NCI-H146 treated with DMSO at 0.1 percent for 48 hours (cell line): ENCODE measurements at regions not wholly inside any gene's neighbourhood (a gene's known extent, or its start where the extent isn't known, plus 50 kb on each side); places are given as distances from the start of the nearest gene placed in this dataset.

Experiments
- DNase-seq: peaks from one replicate; lab custom pipeline; 2025; ENCODE audit not compliant: unreplicated experiment; lab: John Stamatoyannopoulos, UW

GRCh38 chr5:158485047-158485446, 614.7 kb downstream of the EBF1 start:
- no peak for DNase-seq

- no peak for DNase-seq
Measured at GRCh38 chr5:158484150-158484549, 615.6 kb downstream of the EBF1 start.

GRCh38 chr5:158483281-158483860, 616.3 kb downstream of the EBF1 start:
- DNase-seq: no peak

- no peak for DNase-seq
Measured at GRCh38 chr5:158482125-158482524, 617.6 kb downstream of the EBF1 start.

GRCh38 chr5:158478139-158478538, 619.2 kb upstream of the CLINT1 start:
- DNase-seq: no peak

- no peak for DNase-seq
Measured at GRCh38 chr5:158477214-158477613, 618.3 kb upstream of the CLINT1 start.

GRCh38 chr5:158473016-158473635, 614.2 kb upstream of the CLINT1 start:
- no peak for DNase-seq

- no peak for DNase-seq
Measured at GRCh38 chr5:158471535-158471924, 612.6 kb upstream of the CLINT1 start.

- peak; percentile 3 for DNase-seq
Measured at GRCh38 chr5:158470764-158471534, 612.0 kb upstream of the CLINT1 start.

- no peak for DNase-seq
Measured at GRCh38 chr5:158468444-158468843, 609.5 kb upstream of the CLINT1 start.

- DNase-seq: no peak
Measured at GRCh38 chr5:158466191-158466590, 607.2 kb upstream of the CLINT1 start.

- no peak for DNase-seq
Measured at GRCh38 chr5:158465086-158465972, 606.4 kb upstream of the CLINT1 start.

GRCh38 chr5:158464383-158464782, 605.4 kb upstream of the CLINT1 start:
- DNase-seq: no peak

GRCh38 chr5:158463938-158464337, 605.0 kb upstream of the CLINT1 start:
- DNase-seq: no peak

- no peak for DNase-seq
Measured at GRCh38 chr5:158463188-158463587, 604.2 kb upstream of the CLINT1 start.

GRCh38 chr5:158462349-158463114, 603.6 kb upstream of the CLINT1 start:
- DNase-seq: no peak

GRCh38 chr5:158461240-158461854, 602.4 kb upstream of the CLINT1 start:
- DNase-seq: no peak

GRCh38 chr5:158458086-158458485, 599.1 kb upstream of the CLINT1 start:
- no peak for DNase-seq

GRCh38 chr5:158456756-158457155, 597.8 kb upstream of the CLINT1 start:
- DNase-seq: no peak

GRCh38 chr5:158456241-158456640, 597.3 kb upstream of the CLINT1 start:
- no peak for DNase-seq
